ENCODE measurements at regions not wholly inside any gene's neighbourhood (a gene's known extent, or its start where the extent isn't known, plus 50 kb on each side); places are given as distances from the start of the nearest gene placed in this dataset.

DNA sequence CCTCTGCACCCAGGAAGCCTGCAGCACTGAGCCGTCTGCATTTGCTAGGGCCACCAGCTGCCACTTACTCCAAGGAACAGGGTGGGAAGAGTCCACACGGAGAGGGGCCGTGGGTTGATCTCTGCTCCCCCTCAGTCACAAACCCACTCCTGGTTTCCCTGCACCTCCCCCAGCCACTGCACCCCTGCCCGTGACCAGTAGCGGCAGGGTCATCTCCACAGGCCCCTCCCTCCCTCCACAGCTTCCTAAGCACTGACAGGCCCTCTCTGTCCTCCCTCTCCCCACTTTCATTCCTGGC, 75.2 kb downstream of the RBFOX3 start:
- ATAC-seq (replicated peaks in 6 of 8), result peak in 1 of 8 experiments; percentile 8
- no peak overlapping the region for H3K4me3 ChIP-seq
- peaks cover 27% of the 10 kb centered on the region in 2 donors for H3K4me1 ChIP-seq (replicated peaks in 1 of 2)
- in situ Hi-C loops (cut with MboI; ENCODE audit: low pct_unique_long_range_greater_than_20kb in 2 of 9, low sequenced_read_pairs in 9 of 9, unreplicated experiment in 9 of 9), result no loop called here
- no peak overlapping the region for H3K27ac ChIP-seq
- WGBS, 10 experiments, result 70 to 100% methylated on average over 1 to 2 of the region's 5 CpGs; no CpG with 5 or more reads in 8 of the 10 experiments

DNA sequence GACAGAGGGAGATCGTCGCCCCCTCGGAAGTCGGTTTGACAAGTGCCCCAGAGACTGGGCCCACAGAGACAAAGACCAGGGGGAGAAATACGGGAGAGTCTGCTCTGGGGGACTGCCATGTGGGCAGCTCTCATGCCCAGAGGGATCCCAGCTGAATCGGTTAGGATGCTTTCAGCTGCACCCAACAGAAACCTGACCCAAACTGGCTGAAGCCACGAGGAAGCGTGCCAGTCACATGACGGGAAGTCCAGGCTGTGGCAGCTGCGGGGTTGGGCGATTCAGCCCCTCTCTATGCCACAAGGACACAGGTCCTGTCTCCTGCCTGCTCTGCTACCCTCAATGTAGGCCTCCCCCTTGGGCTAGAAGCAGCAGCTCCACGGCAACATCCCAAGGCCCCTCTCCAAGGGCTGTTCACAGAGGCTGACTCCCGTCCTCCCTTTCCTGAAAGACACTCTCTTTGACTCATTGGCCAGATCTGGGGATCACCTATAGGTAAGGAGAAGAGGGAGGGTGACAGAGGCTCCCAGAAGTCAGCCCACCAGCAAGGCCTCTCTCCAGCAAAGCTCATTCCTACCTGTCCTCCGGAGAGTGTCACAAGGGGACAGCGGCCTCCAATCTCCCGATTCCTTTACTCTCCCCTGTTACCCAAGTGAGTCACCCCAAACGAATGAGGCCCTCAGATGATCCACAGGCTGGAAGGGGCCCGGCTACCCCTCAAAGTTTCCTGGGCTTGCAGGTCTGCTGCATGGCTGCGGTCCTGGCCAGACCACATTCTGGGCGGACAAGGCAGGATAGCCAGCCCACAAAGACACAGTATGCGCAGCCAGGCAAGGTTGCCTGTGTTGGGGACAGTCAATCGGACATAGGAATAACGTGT, 75.8 kb downstream of the RBFOX3 start:
- 47 to 100% (median 80%) methylated on average over 1 to 8 of the region's 23 CpGs; no CpG with 5 or more reads in 4 of the 10 experiments for WGBS, 10 experiments

DNA sequence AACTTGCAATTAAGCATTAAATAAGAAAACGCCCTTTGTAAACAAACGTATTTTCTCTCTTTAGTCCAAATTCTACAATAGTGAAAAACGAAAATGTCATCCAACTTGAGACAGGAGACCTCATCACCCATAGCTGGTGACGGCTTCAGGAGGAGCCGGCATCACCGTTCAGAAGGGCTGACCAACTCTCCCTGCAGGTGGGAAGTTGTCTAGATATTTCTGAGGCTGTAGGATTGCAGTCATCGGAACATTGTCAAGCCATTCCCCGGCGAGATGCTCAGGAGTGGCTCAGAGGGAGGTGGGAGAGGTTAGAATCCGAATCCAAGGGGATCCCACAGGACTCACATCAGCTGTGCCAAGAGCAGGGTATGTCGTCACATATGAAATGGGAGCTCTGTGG, 76.7 kb downstream of the RBFOX3 start:
- WGBS, 10 experiments, result 0 to 100% (median 76%) methylated on average over 1 to 6 of the region's 11 CpGs; no CpG with 5 or more reads in 2 of the 10 experiments
- no peak overlapping the region for H3K27ac ChIP-seq

More for the DNA sequence above, 75.8 kb downstream of the RBFOX3 start:
- no peak overlapping the region for H3K27ac ChIP-seq
- peak in 1 of 8 experiments; percentile 27 for ATAC-seq (replicated peaks in 6 of 8)
- peaks cover 22 to 26% of the 10 kb centered on the region in 2 donors for H3K4me1 ChIP-seq (replicated peaks in 1 of 2)
- no peak overlapping the region for H3K4me3 ChIP-seq
- in situ Hi-C loops (cut with MboI; ENCODE audit: low pct_unique_long_range_greater_than_20kb in 2 of 9, low sequenced_read_pairs in 9 of 9, unreplicated experiment in 9 of 9), result no loop called here

DNA sequence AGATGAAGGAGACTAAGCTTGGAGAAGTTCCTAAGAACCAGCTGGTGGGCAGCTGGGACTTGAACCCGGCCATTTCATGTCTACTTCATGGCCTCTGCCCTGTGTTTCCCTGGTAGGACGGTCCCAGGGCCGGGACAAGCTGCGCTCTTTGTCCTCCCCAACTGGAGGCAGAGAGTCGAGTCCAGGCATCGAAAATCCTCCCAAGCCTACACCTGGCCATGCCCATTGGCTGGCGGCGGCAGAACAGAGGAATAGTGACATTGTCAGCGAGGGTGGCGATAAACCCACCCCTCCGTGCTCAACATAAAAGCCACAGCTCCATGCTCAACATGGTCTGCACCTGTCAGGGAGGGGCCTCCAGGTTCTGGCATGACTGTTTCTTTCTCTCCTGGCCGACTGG, 77.7 kb downstream of the RBFOX3 start:
- H3K4me3 ChIP-seq, result no peak overlapping the region
- in situ Hi-C loops (cut with MboI; ENCODE audit: low pct_unique_long_range_greater_than_20kb in 2 of 9, low sequenced_read_pairs in 9 of 9, unreplicated experiment in 9 of 9), result no loop called here
- ATAC-seq (replicated peaks in 6 of 8), result no peak
- 44 to 93% (median 64%) methylated on average over 1 to 6 of the region's 12 CpGs; no CpG with 5 or more reads in 3 of the 10 experiments for WGBS, 10 experiments
- H3K4me1 ChIP-seq (replicated peaks in 1 of 2), result peaks cover 26 to 29% of the 10 kb centered on the region in 2 donors
- H3K27ac ChIP-seq, result no peak overlapping the region

More for the DNA sequence above, 76.7 kb downstream of the RBFOX3 start:
- in situ Hi-C loops (cut with MboI; ENCODE audit: low pct_unique_long_range_greater_than_20kb in 2 of 9, low sequenced_read_pairs in 9 of 9, unreplicated experiment in 9 of 9), result no loop called here
- Histone ChIP-seq H3K4me1 (replicated peaks in 1 of 2) (peaks cover 25 to 27% of the 10 kb centered on the region in 2 donors), H3K4me3 (no peak overlapping the region)
- peak in 1 of 8 experiments; percentile 16 for ATAC-seq (replicated peaks in 6 of 8)

DNA sequence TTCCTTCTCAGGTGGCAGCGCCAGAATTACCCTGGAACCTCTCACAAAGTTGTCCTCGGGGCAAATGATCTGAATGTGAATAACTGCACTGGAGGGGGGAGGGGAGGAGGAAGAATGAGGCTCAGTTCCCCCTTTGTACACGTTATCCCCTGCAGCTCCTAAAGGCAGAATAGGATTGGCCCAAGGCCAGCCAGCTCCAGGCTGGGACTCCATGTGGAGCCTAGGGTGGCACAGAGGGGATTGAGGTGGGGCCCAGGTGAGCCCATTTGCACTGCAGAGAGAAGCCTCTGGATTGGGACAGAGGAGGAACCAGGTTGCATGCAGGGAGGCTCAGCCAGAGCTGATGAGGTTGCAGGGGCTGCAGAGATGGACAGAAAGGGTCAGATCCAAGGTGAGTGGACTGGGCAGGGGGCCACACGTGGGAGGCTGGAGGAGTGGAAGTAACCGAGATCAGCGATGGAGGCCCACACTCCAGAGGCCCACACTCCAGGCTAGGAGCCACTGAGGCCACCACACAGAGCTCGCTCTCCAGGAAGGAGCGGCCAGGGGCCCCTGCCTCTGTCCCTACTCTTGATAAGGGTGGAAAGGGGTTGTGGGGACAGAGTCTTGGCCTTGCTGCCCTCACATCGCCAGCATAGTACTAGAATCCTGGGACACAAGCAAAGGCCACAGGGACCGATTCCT, 78.6 kb downstream of the RBFOX3 start:
- 0 to 86% (median 63%) methylated on average over 1 to 6 of the region's 10 CpGs; no CpG with 5 or more reads in 4 of the 10 experiments for WGBS, 10 experiments
- in situ Hi-C loops (cut with MboI; ENCODE audit: low pct_unique_long_range_greater_than_20kb in 2 of 9, low sequenced_read_pairs in 9 of 9, unreplicated experiment in 9 of 9), result no loop called here
- H3K27ac ChIP-seq, result peak overlapping the region in 1 of 2 donors; percentile 60

DNA sequence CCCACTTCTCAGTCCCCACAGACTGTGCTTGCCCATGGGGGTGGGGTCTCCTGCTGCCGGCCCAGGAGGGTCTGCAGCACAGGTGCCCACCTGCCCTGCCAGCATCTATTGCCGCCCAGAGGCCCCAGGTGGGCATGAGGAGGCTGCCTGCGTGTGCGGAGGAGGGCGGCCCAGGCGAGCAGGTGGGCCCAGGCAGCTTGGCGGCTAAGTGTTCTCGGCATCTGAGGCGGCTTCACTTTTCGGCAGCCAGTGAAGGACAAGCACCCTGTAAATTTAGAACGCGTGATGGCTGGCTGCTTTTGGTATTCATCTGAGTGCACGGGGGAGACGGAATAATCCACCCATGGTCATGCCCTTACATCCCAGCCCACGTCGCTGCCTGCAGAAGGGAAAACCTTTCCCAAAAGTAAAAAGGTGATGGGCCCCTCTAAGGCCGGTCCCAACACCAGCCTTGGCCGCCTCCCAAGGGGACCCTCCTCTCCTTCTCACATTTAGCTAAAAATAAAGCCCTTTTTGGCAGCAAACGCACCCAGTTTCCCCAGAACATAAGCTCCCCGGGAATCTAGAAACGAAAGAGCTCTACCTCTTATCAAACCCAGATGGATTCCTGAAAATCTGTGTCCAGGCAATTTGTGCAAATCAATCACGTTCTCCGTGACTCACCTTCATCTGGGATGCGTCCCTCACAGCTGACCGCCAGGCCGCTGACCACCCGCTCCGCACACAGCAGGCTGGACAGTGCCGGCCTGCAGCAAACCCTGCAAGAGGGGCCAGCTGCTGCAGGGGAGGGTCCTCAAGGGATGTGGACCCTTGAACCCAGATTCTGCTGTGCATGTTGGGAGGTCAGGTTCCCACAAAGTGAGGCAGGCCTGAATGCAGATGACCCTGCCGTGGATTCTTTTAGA, 79.4 kb downstream of the RBFOX3 start:
- WGBS, 10 experiments, result 0 to 88% (median 53%) methylated on average over 1 to 24 of the region's 30 CpGs; no CpG with 5 or more reads in 2 of the 10 experiments
- H3K4me3 ChIP-seq, result no peak overlapping the region
- ATAC-seq (replicated peaks in 6 of 8), result peak in 5 of 8 experiments; percentile 78 to 86 (median 82)

More for the DNA sequence above, 78.6 kb downstream of the RBFOX3 start:
- Histone ChIP-seq H3K4me3 (no peak overlapping the region), H3K4me1 (replicated peaks in 1 of 2) (peaks cover 26 to 29% of the 10 kb centered on the region in 2 donors)
- peak in 5 of 8 experiments; percentile 19 to 36 (median 28) for ATAC-seq (replicated peaks in 6 of 8)

DNA sequence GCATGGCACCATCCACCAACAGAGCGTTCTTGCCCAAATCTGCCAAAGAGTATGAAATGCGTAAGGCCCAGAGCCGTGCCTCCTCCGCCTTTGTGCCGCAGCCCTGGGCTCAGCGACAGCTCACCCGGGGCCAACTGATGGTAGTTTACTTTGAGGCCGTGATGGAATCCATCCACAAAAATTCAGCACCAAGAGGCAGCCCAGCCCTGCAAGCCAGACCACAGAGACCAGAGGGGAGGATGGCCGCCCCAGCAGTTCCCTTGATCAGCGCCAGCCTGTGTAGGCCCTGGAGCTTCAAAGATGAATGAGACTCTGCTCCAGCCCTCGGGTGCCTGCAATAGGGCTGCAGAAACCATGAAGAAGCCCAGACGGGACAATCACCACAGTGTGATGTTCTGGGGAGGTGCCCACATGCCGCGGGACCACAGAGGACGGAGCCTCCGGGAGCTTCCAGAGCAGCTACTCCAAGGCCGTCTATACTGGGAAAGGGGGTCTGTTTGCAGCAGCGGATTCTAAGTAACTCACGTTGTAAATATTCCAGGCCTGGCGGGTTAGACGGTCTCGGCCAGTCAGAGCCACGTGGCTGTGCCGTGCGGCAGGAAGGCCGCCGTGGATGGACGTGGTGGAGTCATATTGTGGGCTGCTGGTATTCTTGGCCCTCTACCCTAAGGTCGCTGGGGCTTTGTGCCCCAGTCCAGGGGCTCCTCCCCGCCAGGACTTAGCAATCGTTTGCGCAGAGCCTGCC, 80.3 kb downstream of the RBFOX3 start:
- no peak for ATAC-seq (replicated peaks in 6 of 8)
- peaks cover 26 to 29% of the 10 kb centered on the region in 2 donors for H3K4me1 ChIP-seq (replicated peaks in 1 of 2)
- H3K4me3 ChIP-seq, result no peak overlapping the region
- no peak overlapping the region for H3K27ac ChIP-seq
- in situ Hi-C loops (cut with MboI; ENCODE audit: low pct_unique_long_range_greater_than_20kb in 2 of 9, low sequenced_read_pairs in 9 of 9, unreplicated experiment in 9 of 9), result no loop called here
- 60 to 100% (median 96%) methylated on average over 1 to 20 of the region's 32 CpGs; no CpG with 5 or more reads in 3 of the 10 experiments for WGBS, 10 experiments

More for the DNA sequence above, 79.4 kb downstream of the RBFOX3 start:
- in situ Hi-C loops (cut with MboI; ENCODE audit: low pct_unique_long_range_greater_than_20kb in 2 of 9, low sequenced_read_pairs in 9 of 9, unreplicated experiment in 9 of 9), result no loop called here
- peaks cover 26 to 29% of the 10 kb centered on the region in 2 donors for H3K4me1 ChIP-seq (replicated peaks in 1 of 2)
- no peak overlapping the region for H3K27ac ChIP-seq

DNA sequence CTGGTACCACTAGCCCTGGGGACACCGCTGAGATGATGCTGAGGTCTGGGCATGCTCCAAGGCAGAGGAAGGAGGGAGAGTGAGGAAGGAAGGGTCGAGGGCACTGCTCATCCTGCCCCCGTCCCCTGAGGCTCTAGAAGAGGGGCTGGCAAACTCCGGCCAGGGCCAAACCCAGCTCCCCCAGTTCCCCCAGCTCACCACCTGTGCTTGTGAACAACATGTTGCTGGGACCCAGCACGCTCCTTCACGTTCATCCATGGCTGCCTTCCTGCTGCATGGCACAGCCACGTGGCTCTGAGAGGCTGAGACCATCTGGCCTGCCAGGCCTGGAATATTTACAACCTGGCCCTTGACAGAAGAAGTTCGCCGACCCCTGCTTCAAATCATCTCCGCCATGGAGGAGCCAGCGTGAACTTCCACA, 81.2 kb downstream of the RBFOX3 start:
- H3K4me3 ChIP-seq, result no peak overlapping the region
- H3K4me1 ChIP-seq (replicated peaks in 1 of 2), result peaks cover 26 to 29% of the 10 kb centered on the region in 2 donors
- 11 to 80% (median 40%) methylated on average over 1 to 3 of the region's 11 CpGs; no CpG with 5 or more reads in 4 of the 10 experiments for WGBS, 10 experiments
- in situ Hi-C loops (cut with MboI; ENCODE audit: low pct_unique_long_range_greater_than_20kb in 2 of 9, low sequenced_read_pairs in 9 of 9, unreplicated experiment in 9 of 9), result no loop called here
- ATAC-seq (replicated peaks in 6 of 8), result peak in 2 of 8 experiments; percentile 31 to 53
- H3K27ac ChIP-seq, result peak overlapping the region in 1 of 2 donors; percentile 2

DNA sequence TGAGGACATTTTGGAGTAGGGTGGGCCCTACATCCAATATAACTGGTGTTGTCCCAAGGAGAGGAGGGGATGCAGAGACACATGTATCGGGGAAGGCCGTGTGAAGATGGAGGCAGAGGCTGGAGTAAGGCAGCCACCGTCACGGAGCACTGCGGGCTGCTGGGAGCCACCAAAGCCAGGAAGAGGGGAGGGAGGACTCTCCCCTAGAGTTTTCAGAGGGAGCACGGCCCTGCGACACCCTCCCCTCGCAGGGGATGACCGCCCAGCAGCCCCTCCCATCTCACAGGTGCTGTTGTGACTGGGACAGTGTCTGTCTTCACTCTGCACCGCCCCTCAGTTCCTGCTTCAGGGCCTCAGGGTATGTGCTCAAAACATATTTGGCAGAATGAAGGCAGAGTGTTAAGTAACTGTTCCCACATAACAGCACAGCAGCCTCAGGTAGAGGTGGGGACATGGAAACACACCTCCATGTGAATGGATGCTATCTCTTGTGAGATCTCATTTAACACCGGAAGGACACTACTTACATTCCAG, 82.2 kb downstream of the RBFOX3 start:
- Histone ChIP-seq H3K27ac (no peak overlapping the region), H3K4me1 (replicated peaks in 1 of 2) (peaks cover 26 to 29% of the 10 kb centered on the region in 2 donors), H3K4me3 (no peak overlapping the region)
- 73 to 95% (median 87%) methylated on average over 3 to 4 of the region's 11 CpGs; no CpG with 5 or more reads in 7 of the 10 experiments for WGBS, 10 experiments
- no peak for ATAC-seq (replicated peaks in 6 of 8)
- in situ Hi-C loops (cut with MboI; ENCODE audit: low pct_unique_long_range_greater_than_20kb in 2 of 9, low sequenced_read_pairs in 9 of 9, unreplicated experiment in 9 of 9), result no loop called here

DNA sequence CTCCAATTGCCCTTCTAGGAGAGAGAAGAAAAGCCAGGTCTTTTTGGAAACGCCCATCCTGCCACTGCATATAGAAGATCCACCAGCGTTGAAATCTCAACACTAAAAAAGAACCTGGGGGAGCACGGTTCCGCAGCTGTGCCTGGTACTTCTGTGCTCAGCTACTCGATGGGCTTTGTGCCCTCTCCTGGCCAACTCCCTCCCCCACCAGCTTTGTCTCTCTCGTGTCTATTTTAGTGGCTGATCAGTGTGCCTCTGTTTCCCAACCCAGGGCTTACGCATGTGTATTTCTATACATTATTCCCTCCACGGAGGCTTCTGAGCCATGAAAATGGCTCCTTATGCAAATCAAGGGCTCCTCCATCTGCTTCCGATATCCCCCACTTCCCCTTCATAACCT, 83.5 kb downstream of the RBFOX3 start:
- no peak for ATAC-seq (replicated peaks in 6 of 8)
- Histone ChIP-seq H3K4me1 (replicated peaks in 1 of 2) (peaks cover 21 to 25% of the 10 kb centered on the region in 2 donors), H3K27ac (no peak overlapping the region), H3K4me3 (no peak overlapping the region)
- 20 to 88% (median 73%) methylated on average over 1 to 5 of the region's 9 CpGs; no CpG with 5 or more reads in 2 of the 10 experiments for WGBS, 10 experiments
- in situ Hi-C loops (cut with MboI; ENCODE audit: low pct_unique_long_range_greater_than_20kb in 2 of 9, low sequenced_read_pairs in 9 of 9, unreplicated experiment in 9 of 9), result no loop called here

DNA sequence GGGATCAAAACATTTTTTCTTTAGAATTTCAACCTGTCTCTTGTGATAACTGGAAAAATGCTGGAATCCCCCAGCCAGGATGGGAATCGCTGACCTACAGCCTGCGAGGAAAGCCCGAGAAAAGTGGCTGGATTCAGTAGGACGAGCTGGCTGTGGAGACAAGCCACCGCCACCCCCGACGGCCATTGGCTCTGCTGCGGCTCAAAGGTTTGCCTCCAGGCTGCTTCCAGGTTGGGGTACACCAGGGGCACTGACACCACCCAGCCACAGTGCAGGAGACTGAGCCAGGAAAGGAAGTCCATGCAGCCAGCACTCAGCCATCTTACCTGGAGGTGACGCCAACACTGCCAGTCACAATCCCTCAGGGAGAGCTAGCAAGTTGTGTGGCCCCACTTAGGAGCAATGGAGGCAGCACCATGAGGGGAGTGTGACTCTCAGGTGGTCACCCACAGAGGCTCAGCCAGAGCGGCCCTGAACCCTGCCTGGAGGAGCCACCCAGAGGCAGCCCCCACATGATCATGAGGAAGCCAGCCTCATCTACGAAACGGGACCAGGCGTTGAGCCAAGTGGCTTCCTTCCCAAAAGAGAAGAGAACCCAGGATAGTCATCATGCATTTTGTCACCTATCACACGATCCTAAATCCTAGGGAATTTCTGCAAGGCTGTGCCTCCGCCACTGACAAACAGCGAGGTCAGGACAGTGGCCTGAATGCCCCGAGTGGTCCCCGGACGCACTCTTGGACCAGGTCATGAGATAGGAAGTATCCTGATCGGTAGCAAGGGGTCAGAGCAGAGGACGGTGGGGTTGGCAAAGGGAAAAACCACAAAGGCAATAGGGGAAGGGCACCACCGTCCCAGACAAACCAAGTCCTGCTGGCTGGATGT, 84.8 kb downstream of the RBFOX3 start:
- Histone ChIP-seq H3K4me3 (no peak overlapping the region), H3K4me1 (replicated peaks in 1 of 2) (peaks cover 12 to 15% of the 10 kb centered on the region in 2 donors), H3K27ac (no peak overlapping the region)
- ATAC-seq (replicated peaks in 6 of 8), result no peak
- 42 to 100% (median 74%) methylated on average over 1 to 10 of the region's 22 CpGs; no CpG with 5 or more reads in 3 of the 10 experiments for WGBS, 10 experiments
- in situ Hi-C loops (cut with MboI; ENCODE audit: low pct_unique_long_range_greater_than_20kb in 2 of 9, low sequenced_read_pairs in 9 of 9, unreplicated experiment in 9 of 9), result no loop called here
